ENCODE measurements at regions not wholly inside any gene's neighbourhood (a gene's known extent, or its start where the extent isn't known, plus 50 kb on each side); places are given as distances from the start of the nearest gene placed in this dataset.

- no peaks in the 10 kb centered on the region for H3K79me2 ChIP-seq (replicated peaks; ENCODE audit: insufficient read depth, low read length)
- H3F3A ChIP-seq (ENCODE audit: insufficient read depth, low read length, poor library complexity, severe bottlenecking) = no peaks in the 10 kb centered on the region
- no peaks in the 10 kb centered on the region for H4K20me1 ChIP-seq (ENCODE audit: insufficient read depth)
- H3K9ac ChIP-seq (ENCODE audit: low read length) = no peak overlapping the region
- no peak overlapping the region for H3K4me3 ChIP-seq (ENCODE audit: low read length)
- no peak overlapping the region for H3K4me2 ChIP-seq (ENCODE audit: low read length)
- H2AFZ ChIP-seq (ENCODE audit: low read depth, low read length) = no peak overlapping the region
- no peak overlapping the region for H3K27ac ChIP-seq (ENCODE audit: low read length)
- H3K9me3 ChIP-seq (ENCODE audit: low read length) = no peaks in the 10 kb centered on the region
- no peaks in the 10 kb centered on the region for H3K9me2 ChIP-seq (ENCODE audit: insufficient read depth, low read length)
- no peaks in the 10 kb centered on the region for H3K36me3 ChIP-seq (ENCODE audit: insufficient read depth, low read length)
- no peaks in the 10 kb centered on the region for H3K27me3 ChIP-seq (ENCODE audit: insufficient read depth, low read depth, low read length)
- no peak for TF ChIP-seq RAD21 (conservative IDR thresholded peaks at IDR 0.05)
- no peak for TF ChIP-seq MXI1 (conservative IDR thresholded peaks at IDR 0.05; ENCODE audit: poor library complexity, severe bottlenecking)
- TF ChIP-seq POLR2AphosphoS5 (IDR thresholded peaks at IDR 0.05) = no peak
- no peak for TF ChIP-seq EP300 (conservative IDR thresholded peaks at IDR 0.05; ENCODE audit: poor library complexity, severe bottlenecking)
- no peak for TF ChIP-seq REST (IDR thresholded peaks at IDR 0.05; ENCODE audit: borderline replicate concordance)
- TF ChIP-seq TAF1 (IDR thresholded peaks at IDR 0.05; ENCODE audit: low read depth) = no peak
- TF ChIP-seq CTCF (IDR thresholded peaks at IDR 0.05; ENCODE audit: poor library complexity, severe bottlenecking) = no peak
- TF ChIP-seq SMC3 (conservative IDR thresholded peaks at IDR 0.05; ENCODE audit: poor library complexity) = no peak
- TF ChIP-seq EZH2 (IDR thresholded peaks at IDR 0.05; ENCODE audit: borderline replicate concordance, insufficient read depth, low read length, poor library complexity, severe bottlenecking) = no peak
Observed at GRCh38 chr12:89892436-89892835, 183.8 kb upstream of the ATP2B1 start.

- no peak overlapping the region for H2AFZ ChIP-seq (ENCODE audit: low read depth, low read length)
- no peaks in the 10 kb centered on the region for H3F3A ChIP-seq (ENCODE audit: insufficient read depth, low read length, poor library complexity, severe bottlenecking)
- H3K27ac ChIP-seq (ENCODE audit: low read length) = no peak overlapping the region
- TF ChIP-seq POLR2AphosphoS5 (IDR thresholded peaks at IDR 0.05) (no peak), MXI1 (conservative IDR thresholded peaks at IDR 0.05; ENCODE audit: poor library complexity, severe bottlenecking) (no peak), REST (IDR thresholded peaks at IDR 0.05; ENCODE audit: borderline replicate concordance) (no peak), CTCF (IDR thresholded peaks at IDR 0.05; ENCODE audit: poor library complexity, severe bottlenecking) (no peak), SMC3 (conservative IDR thresholded peaks at IDR 0.05; ENCODE audit: poor library complexity) (no peak), RAD21 (conservative IDR thresholded peaks at IDR 0.05) (no peak), EZH2 (IDR thresholded peaks at IDR 0.05; ENCODE audit: borderline replicate concordance, insufficient read depth, low read length, poor library complexity, severe bottlenecking) (no peak), EP300 (conservative IDR thresholded peaks at IDR 0.05; ENCODE audit: poor library complexity, severe bottlenecking) (no peak), TAF1 (IDR thresholded peaks at IDR 0.05; ENCODE audit: low read depth) (no peak)
- no peaks in the 10 kb centered on the region for H3K9me3 ChIP-seq (ENCODE audit: low read length)
- no peak overlapping the region for H3K4me2 ChIP-seq (ENCODE audit: low read length)
- no peaks in the 10 kb centered on the region for H3K36me3 ChIP-seq (ENCODE audit: insufficient read depth, low read length)
- no peak overlapping the region for H3K9ac ChIP-seq (ENCODE audit: low read length)
- H3K79me2 ChIP-seq (replicated peaks; ENCODE audit: insufficient read depth, low read length) = no peaks in the 10 kb centered on the region
- H4K20me1 ChIP-seq (ENCODE audit: insufficient read depth) = no peaks in the 10 kb centered on the region
- no peaks in the 10 kb centered on the region for H3K27me3 ChIP-seq (ENCODE audit: insufficient read depth, low read depth, low read length)
- H3K4me3 ChIP-seq (ENCODE audit: low read length) = no peak overlapping the region
- H3K9me2 ChIP-seq (ENCODE audit: insufficient read depth, low read length) = no peaks in the 10 kb centered on the region
Observed at GRCh38 chr12:89891933-89892332, 183.3 kb upstream of the ATP2B1 start.

All from neural cell (in vitro differentiated cells).